ENCODE measurements at regions not wholly inside any gene's neighbourhood (a gene's known extent, or its start where the extent isn't known, plus 50 kb on each side); places are given as distances from the start of the nearest gene placed in this dataset.

- H3K4me3 Mint-ChIP-seq, result no peak overlapping the region
- H3K27me3 Mint-ChIP-seq (ENCODE audit: low read depth), result peaks cover 25% of the 10 kb centered on the region
- H3K36me3 Mint-ChIP-seq (ENCODE audit: low read depth), result no peaks in the 10 kb centered on the region
- H3K27ac Mint-ChIP-seq, result no peak overlapping the region
- no peak for TF ChIP-seq CTCF (IDR thresholded peaks at IDR 0.05; ENCODE audit: unreplicated experiment in 3 of 3)
- no peaks in the 10 kb centered on the region for H3K9me3 Mint-ChIP-seq
- H3K4me1 Mint-ChIP-seq, result no peaks in the 10 kb centered on the region
Observed at GRCh38 chr14:100982762-100983161, 79.2 kb upstream of the RTL1 start.

DNA sequence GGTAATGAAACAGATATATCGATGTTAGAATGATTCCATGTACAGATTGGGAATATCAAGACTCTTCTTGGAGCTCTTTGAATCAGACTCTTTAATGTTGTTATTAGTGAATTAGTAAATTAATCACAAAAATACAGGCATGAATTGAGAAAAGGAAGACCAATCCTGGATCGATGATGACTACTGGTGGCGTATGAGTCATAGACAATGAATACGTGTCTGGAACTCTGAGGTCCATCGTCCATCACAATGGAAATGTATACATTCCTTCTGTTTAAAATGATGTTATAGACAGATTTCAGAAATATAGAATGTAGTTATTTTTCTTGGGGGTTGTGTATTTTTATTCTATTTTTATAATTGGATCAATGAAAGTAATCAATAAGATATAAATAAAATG is 80.2 kb upstream of the RTL1 start:
- peaks cover 23% of the 10 kb centered on the region for H3K27me3 Mint-ChIP-seq (ENCODE audit: low read depth)
- H3K36me3 Mint-ChIP-seq (ENCODE audit: low read depth), result no peaks in the 10 kb centered on the region
- no peaks in the 10 kb centered on the region for H3K9me3 Mint-ChIP-seq
- TF ChIP-seq CTCF (IDR thresholded peaks at IDR 0.05; ENCODE audit: unreplicated experiment in 3 of 3), result no peak
- no peak overlapping the region for H3K4me3 Mint-ChIP-seq
- H3K27ac Mint-ChIP-seq, result no peak overlapping the region
- H3K4me1 Mint-ChIP-seq, result no peaks in the 10 kb centered on the region

DNA sequence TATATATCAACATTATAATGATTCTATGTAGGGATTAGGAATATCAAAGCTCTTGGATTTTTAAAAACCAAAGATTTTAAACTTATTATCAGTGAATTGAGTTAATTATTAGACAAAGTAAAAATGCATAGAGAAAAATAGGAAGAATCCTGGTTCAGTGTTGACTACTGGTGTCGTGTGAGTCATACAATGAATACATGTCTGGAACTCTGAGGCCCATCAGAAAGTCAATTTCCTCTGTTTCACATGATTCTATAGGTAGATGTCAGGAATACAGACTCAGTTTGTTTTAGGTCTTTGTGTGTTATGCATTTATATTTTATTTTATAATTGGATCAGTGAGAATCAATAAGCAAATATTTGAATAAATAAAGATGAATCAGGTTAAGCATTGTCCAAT is 84.5 kb upstream of the RTL1 start:
- no peak for TF ChIP-seq CTCF (IDR thresholded peaks at IDR 0.05; ENCODE audit: unreplicated experiment in 3 of 3)
- no peaks in the 10 kb centered on the region for H3K27me3 Mint-ChIP-seq (ENCODE audit: low read depth)
- H3K4me1 Mint-ChIP-seq, result no peaks in the 10 kb centered on the region
- H3K9me3 Mint-ChIP-seq, result no peaks in the 10 kb centered on the region
- H3K36me3 Mint-ChIP-seq (ENCODE audit: low read depth), result no peaks in the 10 kb centered on the region
- H3K4me3 Mint-ChIP-seq, result no peak overlapping the region
- H3K27ac Mint-ChIP-seq, result no peak overlapping the region

GRCh38 chr14:100988411-100988900 is 84.9 kb upstream of the RTL1 start:
- no peak overlapping the region for H3K27ac Mint-ChIP-seq
- no peaks in the 10 kb centered on the region for H3K27me3 Mint-ChIP-seq (ENCODE audit: low read depth)
- no peaks in the 10 kb centered on the region for H3K9me3 Mint-ChIP-seq
- H3K36me3 Mint-ChIP-seq (ENCODE audit: low read depth), result no peaks in the 10 kb centered on the region
- H3K4me3 Mint-ChIP-seq, result no peak overlapping the region
- no peaks in the 10 kb centered on the region for H3K4me1 Mint-ChIP-seq
- TF ChIP-seq CTCF (IDR thresholded peaks at IDR 0.05; ENCODE audit: unreplicated experiment in 3 of 3), result no peak

GRCh38 chr14:100988956-100989355 is 85.4 kb upstream of the RTL1 start:
- no peak overlapping the region for H3K27ac Mint-ChIP-seq
- no peaks in the 10 kb centered on the region for H3K27me3 Mint-ChIP-seq (ENCODE audit: low read depth)
- no peaks in the 10 kb centered on the region for H3K9me3 Mint-ChIP-seq
- H3K4me1 Mint-ChIP-seq, result no peaks in the 10 kb centered on the region
- TF ChIP-seq CTCF (IDR thresholded peaks at IDR 0.05; ENCODE audit: unreplicated experiment in 3 of 3), result no peak
- no peaks in the 10 kb centered on the region for H3K36me3 Mint-ChIP-seq (ENCODE audit: low read depth)
- H3K4me3 Mint-ChIP-seq, result no peak overlapping the region

DNA sequence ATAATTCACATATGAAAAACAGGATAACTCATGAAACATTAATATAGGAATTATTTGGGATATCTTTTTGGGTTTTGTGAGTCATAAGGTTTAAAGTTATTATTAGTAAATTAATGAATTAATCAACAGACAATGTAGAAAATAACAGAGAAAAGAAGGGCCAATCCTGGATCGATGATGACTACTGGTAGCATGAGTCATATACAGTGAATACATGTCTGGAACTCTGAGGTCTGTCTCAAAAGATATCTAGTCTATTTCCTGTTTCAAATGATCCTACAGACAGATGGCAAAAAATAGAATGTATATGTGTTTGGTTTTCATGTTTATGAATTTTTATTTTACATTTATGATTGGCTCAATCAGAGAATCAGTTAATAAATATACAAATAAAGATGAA is 86.4 kb upstream of the RTL1 start:
- Mint-ChIP-seq H3K4me1 (no peaks in the 10 kb centered on the region), H3K27me3 (ENCODE audit: low read depth) (no peaks in the 10 kb centered on the region), H3K9me3 (no peaks in the 10 kb centered on the region), H3K4me3 (no peak overlapping the region), H3K36me3 (ENCODE audit: low read depth) (no peaks in the 10 kb centered on the region), H3K27ac (no peak overlapping the region)
- no peak for TF ChIP-seq CTCF (IDR thresholded peaks at IDR 0.05; ENCODE audit: unreplicated experiment in 3 of 3)

Data from nephron (organoid).